H1 (cell line): ENCODE measurements at regions not wholly inside any gene's neighbourhood (a gene's known extent, or its start where the extent isn't known, plus 50 kb on each side); places are given as distances from the start of the nearest gene placed in this dataset.

Experiments used
- CTCF ChIA-PET: fragments of 300-600 bp; sonication (Branson Sonifier 250); formaldehyde crosslinking; loops from one replicate; lab custom pipeline; 2021; ENCODE audit not compliant: partially characterized antibody; lab: Charles Lee
- POLR2A ChIA-PET: fragments of 300-600 bp; sonication (Branson Sonifier 250); formaldehyde crosslinking; loops from one replicate; lab custom pipeline; 2021; ENCODE audit warnings: inconsistent platforms; ENCODE audit not compliant: partially characterized antibody; lab: Charles Lee
- DNase-seq, 2 experiments: peaks; one replicate each; pipeline versions ENCODE4 v3.0.0 to v3.0.0-alpha.2; 2010 to 2022; ENCODE audit warnings: low spot score in 2 of 2, low read depth in 1 of 2, mixed read lengths in 1 of 2
- FAIRE-seq: peaks from 2 replicates; lab custom pipeline; 2011; peaks lifted over from hg19 to GRCh38; lab: Jason Lieb, UNC
- H2AFZ ChIP-seq: 2 replicates; pipeline ENCODE4 v1.8.1; 2012; ENCODE audit warnings: low read length, inconsistent platforms
- H2AK5ac ChIP-seq: 2 replicates; pipeline ENCODE4 v1.6.1; 2013; ENCODE audit warnings: low read depth, low read length
- H2BK120ac ChIP-seq: replicated peaks from 2 replicates; pipeline ENCODE3; 2013; ENCODE audit warnings: low read depth, low read length, inconsistent platforms
- H2BK12ac ChIP-seq: 2 replicates; pipeline ENCODE4 v1.6.1; 2013; ENCODE audit warnings: low read depth, low read length
- H2BK15ac ChIP-seq: 2 replicates; pipeline ENCODE4 v1.6.1; 2013; ENCODE audit warnings: low read length
- H2BK20ac ChIP-seq: 2 replicates; pipeline ENCODE4 v1.6.1; 2013; ENCODE audit warnings: low read length
- H2BK5ac ChIP-seq: 2 replicates; pipeline ENCODE4 v1.6.1; 2013; ENCODE audit warnings: low read depth, low read length
- H3K14ac ChIP-seq: 2 replicates; pipeline ENCODE4 v1.6.1; 2013; ENCODE audit warnings: inconsistent platforms; ENCODE audit not compliant: insufficient read length
- H3K18ac ChIP-seq: 2 replicates; pipeline ENCODE4 v1.6.1; 2013; ENCODE audit warnings: low read length; ENCODE audit errors: extremely low read depth
- H3K23ac ChIP-seq: 2 replicates; pipeline ENCODE4 v1.6.1; 2013; ENCODE audit warnings: inconsistent platforms; ENCODE audit not compliant: insufficient read length
- H3K23me2 ChIP-seq: 2 replicates; pipeline ENCODE4 v1.6.1; 2013; ENCODE audit warnings: low read depth, low read length
- H3K27ac ChIP-seq: 2 replicates; pipeline ENCODE4 v1.6.1; 2011; ENCODE audit warnings: low read depth, low read length, inconsistent platforms
- H3K27me3 ChIP-seq, 4 experiments: replicated peaks in 1 of 4; 1 replicate in 1 of 4; 2 replicates in 3 of 4; pipeline versions ENCODE4 v1.6.1 to v1.8.1; 2011 to 2013; ENCODE audit warnings: low read length in 3 of 4, mild to moderate bottlenecking in 3 of 4, inconsistent platforms in 2 of 4, mixed read lengths in 2 of 4, moderate library complexity in 1 of 4; ENCODE audit not compliant: control insufficient read depth in 3 of 4, insufficient read depth in 3 of 4; ENCODE audit errors: extremely low read depth in 1 of 4
- H3K36me3 ChIP-seq, 4 experiments: 2 replicates each; pipeline versions ENCODE4 v1.6.1 to v1.8.1; 2011 to 2013; ENCODE audit warnings: mild to moderate bottlenecking in 4 of 4, low read length in 3 of 4, moderate library complexity in 2 of 4, control low read depth in 1 of 4, inconsistent platforms in 1 of 4; ENCODE audit not compliant: insufficient read depth in 4 of 4, control insufficient read depth in 2 of 4
- H3K4ac ChIP-seq: replicated peaks from 2 replicates; pipeline ENCODE3; 2013; ENCODE audit warnings: low read length, low read depth, mixed read lengths, inconsistent platforms; ENCODE audit not compliant: insufficient read length
- H3K4me1 ChIP-seq, 4 experiments: replicated peaks in 1 of 4; 1 replicate in 1 of 4; 2 replicates in 3 of 4; pipeline versions ENCODE4 v1.6.1 to v1.8.1; 2011 to 2013; ENCODE audit warnings: low read length in 3 of 4, inconsistent platforms in 2 of 4, mixed read lengths in 1 of 4; ENCODE audit not compliant: insufficient read depth in 4 of 4, control insufficient read depth in 3 of 4
- H3K4me2 ChIP-seq, 2 experiments: 2 replicates each; pipeline versions ENCODE4 v1.6.1 to v1.8.1; 2011 to 2013; ENCODE audit warnings: low read depth in 2 of 2, low read length in 2 of 2, control low read depth in 1 of 2, inconsistent platforms in 1 of 2, mild to moderate bottlenecking in 1 of 2; ENCODE audit not compliant: insufficient read depth in 1 of 2
- H3K4me3 ChIP-seq, 4 experiments: fragments of 200-600, 300-600 bp in 1 of 4; sonication (generic), shearing (Covaris generic), sonication (Bioruptor Twin) in 1 of 4; 2 replicates each; pipeline versions ENCODE4 v1.5.1 to v1.8.1; 2011 to 2016; ENCODE audit warnings: low read length in 4 of 4, low read depth in 3 of 4, control low read depth in 2 of 4, inconsistent platforms in 2 of 4, mild to moderate bottlenecking in 2 of 4, mixed read lengths in 1 of 4, moderate library complexity in 1 of 4; ENCODE audit not compliant: insufficient read depth in 2 of 4; ENCODE audit errors: extremely low read depth in 1 of 4
- H3K56ac ChIP-seq: replicated peaks from 2 replicates; pipeline ENCODE3; 2013; ENCODE audit warnings: low read depth, mild to moderate bottlenecking, mixed read lengths, low read length, inconsistent platforms; ENCODE audit not compliant: insufficient read length
- H3K79me1 ChIP-seq: 2 replicates; pipeline ENCODE4 v1.6.1; 2013; ENCODE audit warnings: low read depth, low read length, control low read depth
- H3K79me2 ChIP-seq, 2 experiments: 2 replicates each; pipeline versions ENCODE4 v1.6.1 to v1.8.1; 2012 to 2013; ENCODE audit warnings: low read length in 2 of 2, mild to moderate bottlenecking in 2 of 2, inconsistent platforms in 1 of 2; ENCODE audit not compliant: insufficient read depth in 2 of 2, control insufficient read depth in 1 of 2
- H3K9ac ChIP-seq, 4 experiments: replicated peaks in 1 of 4; 1 replicate in 1 of 4; 2 replicates in 3 of 4; pipeline versions ENCODE4 v1.6.1 to v1.8.1; 2011 to 2013; ENCODE audit warnings: low read depth in 3 of 4, low read length in 3 of 4, control low read depth in 2 of 4, mild to moderate bottlenecking in 2 of 4, moderate library complexity in 2 of 4, inconsistent platforms in 1 of 4; ENCODE audit errors: extremely low read depth in 1 of 4
- H3K9me3 ChIP-seq, 2 experiments: 2 replicates each; pipeline versions ENCODE4 v1.6.1 to v1.8.1; 2012 to 2013; ENCODE audit warnings: mild to moderate bottlenecking in 2 of 2, moderate library complexity in 2 of 2, control low read depth in 1 of 2, inconsistent platforms in 1 of 2, low read depth in 1 of 2, low read length in 1 of 2, mixed read lengths in 1 of 2; ENCODE audit not compliant: insufficient read depth in 2 of 2
- H4K20me1 ChIP-seq, 2 experiments: replicated peaks in 1 of 2; 2 replicates each; pipeline versions ENCODE3 to v1.8.1; 2011 to 2013; ENCODE audit warnings: inconsistent platforms in 2 of 2, low read length in 2 of 2, mild to moderate bottlenecking in 1 of 2; ENCODE audit not compliant: insufficient read depth in 2 of 2, control insufficient read depth in 1 of 2
- H4K5ac ChIP-seq: 2 replicates; pipeline ENCODE4 v1.6.1; 2013; ENCODE audit warnings: low read length, low read depth, mixed read lengths, inconsistent platforms; ENCODE audit not compliant: insufficient read length
- H4K8ac ChIP-seq: 2 replicates; pipeline ENCODE4 v1.8.0; 2013; ENCODE audit warnings: mild to moderate bottlenecking, moderate library complexity, low read length, inconsistent platforms; ENCODE audit not compliant: insufficient read depth; ENCODE audit errors: extremely low read depth
- H4K91ac ChIP-seq: replicated peaks from 2 replicates; pipeline ENCODE3; 2013; ENCODE audit warnings: low read length, mixed read lengths, inconsistent platforms; ENCODE audit not compliant: insufficient read length
- BRCA1 ChIP-seq: IDR thresholded peaks from 2 replicates; pipeline ENCODE4 v1.6.1; 2012; ENCODE audit warnings: low read depth, low read length, improper control_type of control experiment
- POLR2AphosphoS5 ChIP-seq: IDR thresholded peaks from 2 replicates; pipeline ENCODE4 v1.6.1; 2011; ENCODE audit warnings: low read depth, low read length

GRCh38 chr11:94697156-94697555 lies 71.0 kb upstream of the AMOTL1 start:
- H3K18ac ChIP-seq: no peak overlapping the region
- H2BK5ac ChIP-seq: no peak overlapping the region
- H4K91ac ChIP-seq: no peak overlapping the region
- no peak overlapping the region for H3K4me2 ChIP-seq
- no peak overlapping the region for H3K9ac ChIP-seq
- H3K4me1 ChIP-seq: peaks cover 2 to 11% (median 5%) of the 10 kb centered on the region in 4 experiments; a peak in 5 of 7 replicates
- H4K8ac ChIP-seq: no peak overlapping the region
- no peak overlapping the region for H3K4me3 ChIP-seq
- H3K27ac ChIP-seq: no peak overlapping the region
- H4K20me1 ChIP-seq: no peaks in the 10 kb centered on the region
- no peaks in the 10 kb centered on the region for H3K79me1 ChIP-seq
- FAIRE-seq: no peak
- no peaks in the 10 kb centered on the region for H3K9me3 ChIP-seq
- no peaks in the 10 kb centered on the region for H3K36me3 ChIP-seq
- DNase-seq: no peak
- H3K56ac ChIP-seq: no peak overlapping the region
- H3K23ac ChIP-seq: no peak overlapping the region
- no peaks in the 10 kb centered on the region for H3K27me3 ChIP-seq
- H2AK5ac ChIP-seq: no peak overlapping the region
- no peak for TF ChIP-seq POLR2AphosphoS5
- TF ChIP-seq BRCA1: no peak
- no peak overlapping the region for H2BK12ac ChIP-seq
- H3K14ac ChIP-seq: no peak overlapping the region
- POLR2A ChIA-PET: interaction anchor here (1.5 kb wide), 1 partner anchor 42 kb away, joined by 3 read pairs; no protein-coding TSS in a partner anchor
- no peaks in the 10 kb centered on the region for H3K23me2 ChIP-seq
- no peak overlapping the region for H3K4ac ChIP-seq
- CTCF ChIA-PET: interaction anchor here (1.0 kb wide), 2 partner anchors 17 to 65 kb away, joined by 3 read pairs; no protein-coding TSS in a partner anchor
- no peak overlapping the region for H2BK20ac ChIP-seq
- no peaks in the 10 kb centered on the region for H3K79me2 ChIP-seq
- H2BK15ac ChIP-seq: no peak overlapping the region
- H4K5ac ChIP-seq: no peak overlapping the region
- H2BK120ac ChIP-seq: no peak overlapping the region
- no peak overlapping the region for H2AFZ ChIP-seq
